ENCODE measurements at regions not wholly inside any gene's neighbourhood (a gene's known extent, or its start where the extent isn't known, plus 50 kb on each side); places are given as distances from the start of the nearest gene placed in this dataset.

DNA sequence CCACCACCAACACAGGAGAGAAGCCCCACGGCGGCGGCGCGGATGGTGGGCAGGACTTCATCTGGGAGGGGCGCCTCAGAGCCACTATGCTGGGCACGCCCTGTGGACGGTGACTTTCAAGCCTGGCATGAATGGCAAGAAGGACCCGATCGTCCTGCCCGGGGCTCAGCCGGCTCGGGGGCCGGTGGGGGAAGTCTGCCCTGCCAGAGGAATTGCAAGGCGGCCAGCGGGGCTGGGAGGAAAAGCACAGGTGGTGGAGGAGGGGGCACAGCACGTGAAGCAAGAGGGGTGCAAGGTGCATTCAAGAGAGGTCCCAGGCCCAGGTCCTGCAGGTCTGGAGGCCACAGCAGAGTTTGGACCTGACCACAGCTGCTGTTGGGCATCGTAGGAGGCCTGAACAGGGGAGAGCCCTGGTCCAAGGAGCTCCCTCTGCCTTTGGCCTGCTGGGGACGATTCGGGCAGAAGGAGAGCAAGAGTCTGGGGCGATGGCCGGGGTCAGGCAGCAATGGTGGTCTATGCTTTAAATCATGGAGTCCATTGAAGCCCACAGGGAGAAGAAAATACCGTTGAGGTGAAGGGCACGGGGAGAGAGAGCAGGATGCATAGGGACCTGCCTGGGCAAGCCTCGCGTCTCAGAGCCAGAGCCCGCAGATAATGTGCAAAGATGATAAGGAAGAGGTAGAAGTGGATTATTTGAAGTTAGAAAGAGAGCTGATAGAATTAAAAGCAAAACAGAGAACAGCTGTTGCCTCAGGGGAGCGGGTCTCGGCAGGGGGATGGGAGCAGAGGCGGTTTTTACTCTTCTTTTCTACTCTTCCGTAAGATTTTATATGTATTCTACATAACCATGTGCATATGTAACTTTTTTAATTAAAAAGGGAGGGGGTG lies 82.6 kb upstream of the SHISAL1 start:
- H3K9me3 ChIP-seq (ENCODE audit: low read length): no peaks in the 10 kb centered on the region
- H3K79me2 ChIP-seq (replicated peaks; ENCODE audit: insufficient read depth, low read length): no peaks in the 10 kb centered on the region
- H3K4me2 ChIP-seq (ENCODE audit: low read length): no peak overlapping the region
- H3K27me3 ChIP-seq (ENCODE audit: insufficient read depth, low read depth, low read length): no peaks in the 10 kb centered on the region
- no peaks in the 10 kb centered on the region for H3F3A ChIP-seq (ENCODE audit: insufficient read depth, low read length, poor library complexity, severe bottlenecking)
- H3K27ac ChIP-seq (ENCODE audit: low read length): no peak overlapping the region
- H3K4me3 ChIP-seq (ENCODE audit: low read length): no peak overlapping the region
- H3K9ac ChIP-seq (ENCODE audit: low read length): no peak overlapping the region
- TF ChIP-seq, protein P1, sequence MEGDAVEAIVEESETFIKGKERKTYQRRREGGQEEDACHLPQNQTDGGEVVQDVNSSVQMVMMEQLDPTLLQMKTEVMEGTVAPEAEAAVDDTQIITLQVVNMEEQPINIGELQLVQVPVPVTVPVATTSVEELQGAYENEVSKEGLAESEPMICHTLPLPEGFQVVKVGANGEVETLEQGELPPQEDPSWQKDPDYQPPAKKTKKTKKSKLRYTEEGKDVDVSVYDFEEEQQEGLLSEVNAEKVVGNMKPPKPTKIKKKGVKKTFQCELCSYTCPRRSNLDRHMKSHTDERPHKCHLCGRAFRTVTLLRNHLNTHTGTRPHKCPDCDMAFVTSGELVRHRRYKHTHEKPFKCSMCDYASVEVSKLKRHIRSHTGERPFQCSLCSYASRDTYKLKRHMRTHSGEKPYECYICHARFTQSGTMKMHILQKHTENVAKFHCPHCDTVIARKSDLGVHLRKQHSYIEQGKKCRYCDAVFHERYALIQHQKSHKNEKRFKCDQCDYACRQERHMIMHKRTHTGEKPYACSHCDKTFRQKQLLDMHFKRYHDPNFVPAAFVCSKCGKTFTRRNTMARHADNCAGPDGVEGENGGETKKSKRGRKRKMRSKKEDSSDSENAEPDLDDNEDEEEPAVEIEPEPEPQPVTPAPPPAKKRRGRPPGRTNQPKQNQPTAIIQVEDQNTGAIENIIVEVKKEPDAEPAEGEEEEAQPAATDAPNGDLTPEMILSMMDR (IDR thresholded peaks at IDR 0.05; ENCODE audit: poor library complexity, severe bottlenecking): no peak
- no peak for TF ChIP-seq EZH2 (IDR thresholded peaks at IDR 0.05; ENCODE audit: borderline replicate concordance, insufficient read depth, low read length, poor library complexity, severe bottlenecking)
- no peak for TF ChIP-seq EP300 (conservative IDR thresholded peaks at IDR 0.05; ENCODE audit: poor library complexity, severe bottlenecking)
- no peak for TF ChIP-seq TAF1 (IDR thresholded peaks at IDR 0.05; ENCODE audit: low read depth)
- H3K9me2 ChIP-seq (ENCODE audit: insufficient read depth, low read length): no peaks in the 10 kb centered on the region
- no peaks in the 10 kb centered on the region for H3K36me3 ChIP-seq (ENCODE audit: insufficient read depth, low read length)
- no peaks in the 10 kb centered on the region for H4K20me1 ChIP-seq (ENCODE audit: insufficient read depth)
- H2AFZ ChIP-seq (ENCODE audit: low read depth, low read length): no peak overlapping the region

DNA sequence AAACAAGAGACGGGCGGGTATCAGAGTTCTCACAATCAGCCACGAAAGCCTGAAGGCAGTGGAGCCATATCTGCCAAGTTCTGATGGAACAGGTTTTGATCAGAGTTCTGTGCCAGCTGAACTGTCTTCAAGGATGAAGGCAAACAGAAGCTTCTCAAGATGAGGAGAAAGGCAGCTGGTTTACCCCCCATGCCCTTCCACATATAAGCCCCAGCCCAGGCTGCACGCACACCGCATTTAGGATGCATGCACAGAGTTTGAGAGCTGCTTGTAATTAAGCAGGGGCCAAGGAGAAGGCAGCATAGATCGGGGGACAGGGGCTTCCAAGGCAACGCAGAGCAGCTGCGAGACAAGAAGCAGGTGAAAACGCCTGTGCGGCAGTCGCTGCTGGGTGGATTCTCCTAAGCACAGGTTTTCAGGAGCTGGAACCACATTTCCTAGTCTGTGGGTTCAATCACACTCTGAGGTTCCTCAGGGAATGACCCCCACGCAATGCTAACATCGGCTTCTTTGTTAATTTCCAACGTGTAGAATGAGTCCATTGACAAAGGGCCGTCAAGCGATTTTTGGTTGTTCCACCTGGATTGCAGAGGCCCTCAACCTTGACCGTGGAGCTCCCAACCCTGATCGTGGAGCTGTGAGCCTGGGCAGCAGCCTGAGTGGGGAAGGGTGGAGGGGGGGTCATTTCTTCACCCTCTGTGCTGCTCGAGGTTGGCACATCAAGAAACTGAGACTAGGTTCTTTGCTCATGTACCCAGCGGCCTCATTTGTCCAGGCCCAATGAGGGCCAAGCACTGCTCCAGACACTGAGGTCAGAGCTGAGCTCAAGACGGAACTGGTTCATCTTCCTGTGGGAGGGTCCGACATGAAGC lies 81.7 kb upstream of the SHISAL1 start:
- Histone ChIP-seq H3K4me2 (ENCODE audit: low read length) (no peak overlapping the region), H3K79me2 (replicated peaks; ENCODE audit: insufficient read depth, low read length) (no peaks in the 10 kb centered on the region), H3K9ac (ENCODE audit: low read length) (no peak overlapping the region), H3K9me2 (ENCODE audit: insufficient read depth, low read length) (no peaks in the 10 kb centered on the region), H3K36me3 (ENCODE audit: insufficient read depth, low read length) (no peaks in the 10 kb centered on the region), H3F3A (ENCODE audit: insufficient read depth, low read length, poor library complexity, severe bottlenecking) (no peaks in the 10 kb centered on the region), H4K20me1 (ENCODE audit: insufficient read depth) (no peaks in the 10 kb centered on the region), H2AFZ (ENCODE audit: low read depth, low read length) (no peak overlapping the region), H3K27me3 (ENCODE audit: insufficient read depth, low read depth, low read length) (no peaks in the 10 kb centered on the region), H3K9me3 (ENCODE audit: low read length) (no peaks in the 10 kb centered on the region), H3K4me3 (ENCODE audit: low read length) (no peak overlapping the region), H3K27ac (ENCODE audit: low read length) (no peak overlapping the region)
- TF ChIP-seq MXI1 (conservative IDR thresholded peaks at IDR 0.05; ENCODE audit: poor library complexity, severe bottlenecking): no peak
- no peak for TF ChIP-seq POLR2AphosphoS5 (IDR thresholded peaks at IDR 0.05)
- TF ChIP-seq TAF1 (IDR thresholded peaks at IDR 0.05; ENCODE audit: low read depth): no peak
- no peak for TF ChIP-seq EP300 (conservative IDR thresholded peaks at IDR 0.05; ENCODE audit: poor library complexity, severe bottlenecking)
- TF ChIP-seq, protein P1 (IDR thresholded peaks at IDR 0.05; ENCODE audit: poor library complexity, severe bottlenecking): no peak
- TF ChIP-seq, protein P2, sequence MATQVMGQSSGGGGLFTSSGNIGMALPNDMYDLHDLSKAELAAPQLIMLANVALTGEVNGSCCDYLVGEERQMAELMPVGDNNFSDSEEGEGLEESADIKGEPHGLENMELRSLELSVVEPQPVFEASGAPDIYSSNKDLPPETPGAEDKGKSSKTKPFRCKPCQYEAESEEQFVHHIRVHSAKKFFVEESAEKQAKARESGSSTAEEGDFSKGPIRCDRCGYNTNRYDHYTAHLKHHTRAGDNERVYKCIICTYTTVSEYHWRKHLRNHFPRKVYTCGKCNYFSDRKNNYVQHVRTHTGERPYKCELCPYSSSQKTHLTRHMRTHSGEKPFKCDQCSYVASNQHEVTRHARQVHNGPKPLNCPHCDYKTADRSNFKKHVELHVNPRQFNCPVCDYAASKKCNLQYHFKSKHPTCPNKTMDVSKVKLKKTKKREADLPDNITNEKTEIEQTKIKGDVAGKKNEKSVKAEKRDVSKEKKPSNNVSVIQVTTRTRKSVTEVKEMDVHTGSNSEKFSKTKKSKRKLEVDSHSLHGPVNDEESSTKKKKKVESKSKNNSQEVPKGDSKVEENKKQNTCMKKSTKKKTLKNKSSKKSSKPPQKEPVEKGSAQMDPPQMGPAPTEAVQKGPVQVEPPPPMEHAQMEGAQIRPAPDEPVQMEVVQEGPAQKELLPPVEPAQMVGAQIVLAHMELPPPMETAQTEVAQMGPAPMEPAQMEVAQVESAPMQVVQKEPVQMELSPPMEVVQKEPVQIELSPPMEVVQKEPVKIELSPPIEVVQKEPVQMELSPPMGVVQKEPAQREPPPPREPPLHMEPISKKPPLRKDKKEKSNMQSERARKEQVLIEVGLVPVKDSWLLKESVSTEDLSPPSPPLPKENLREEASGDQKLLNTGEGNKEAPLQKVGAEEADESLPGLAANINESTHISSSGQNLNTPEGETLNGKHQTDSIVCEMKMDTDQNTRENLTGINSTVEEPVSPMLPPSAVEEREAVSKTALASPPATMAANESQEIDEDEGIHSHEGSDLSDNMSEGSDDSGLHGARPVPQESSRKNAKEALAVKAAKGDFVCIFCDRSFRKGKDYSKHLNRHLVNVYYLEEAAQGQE (IDR thresholded peaks at IDR 0.05; ENCODE audit: borderline replicate concordance): no peak
- TF ChIP-seq EZH2 (IDR thresholded peaks at IDR 0.05; ENCODE audit: borderline replicate concordance, insufficient read depth, low read length, poor library complexity, severe bottlenecking): no peak
- no peak for TF ChIP-seq RAD21 (conservative IDR thresholded peaks at IDR 0.05)
- no peak for TF ChIP-seq SMC3 (conservative IDR thresholded peaks at IDR 0.05; ENCODE audit: poor library complexity)
